Ectodermal cell (in vitro differentiated cells): ENCODE measurements at regions not wholly inside any gene's neighbourhood (a gene's known extent, or its start where the extent isn't known, plus 50 kb on each side); places are given as distances from the start of the nearest gene placed in this dataset.

ENCODE experiments used
- H3K27ac ChIP-seq: 2 replicates; pipeline ENCODE4 v1.7.0; 2013; ENCODE audit warnings: mild to moderate bottlenecking, low read depth, low read length; ENCODE audit not compliant: insufficient read depth, poor library complexity, severe bottlenecking
- H3K27me3 ChIP-seq: 2 replicates; pipeline ENCODE4 v1.7.0; 2013; ENCODE audit warnings: mild to moderate bottlenecking, low read length; ENCODE audit not compliant: insufficient read depth, control insufficient read depth, poor library complexity, severe bottlenecking
- H3K36me3 ChIP-seq: one replicate; pipeline ENCODE4 v1.7.0; 2013; ENCODE audit warnings: low read length; ENCODE audit not compliant: control insufficient read depth, insufficient read depth
- H3K4me1 ChIP-seq: one replicate; pipeline ENCODE4 v1.7.0; 2013; ENCODE audit warnings: low read length; ENCODE audit not compliant: control insufficient read depth, insufficient read depth
- H3K4me3 ChIP-seq: 2 replicates; pipeline ENCODE4 v1.7.0; 2013; ENCODE audit warnings: low read depth, low read length, control low read depth; ENCODE audit not compliant: insufficient read depth
- H3K9me3 ChIP-seq: 2 replicates; pipeline ENCODE4 v1.7.0; 2013; ENCODE audit warnings: mild to moderate bottlenecking, low read length, moderate library complexity; ENCODE audit not compliant: control insufficient read depth
- WGBS, 2 experiments: methylation state at CpG; one replicate each; pipeline ENCODE4 v1.1.7; 2013; ENCODE audit warnings: missing lambda C conversion rate in 2 of 2; 5-methylcytosine and 5-hydroxymethylcytosine counted together

DNA sequence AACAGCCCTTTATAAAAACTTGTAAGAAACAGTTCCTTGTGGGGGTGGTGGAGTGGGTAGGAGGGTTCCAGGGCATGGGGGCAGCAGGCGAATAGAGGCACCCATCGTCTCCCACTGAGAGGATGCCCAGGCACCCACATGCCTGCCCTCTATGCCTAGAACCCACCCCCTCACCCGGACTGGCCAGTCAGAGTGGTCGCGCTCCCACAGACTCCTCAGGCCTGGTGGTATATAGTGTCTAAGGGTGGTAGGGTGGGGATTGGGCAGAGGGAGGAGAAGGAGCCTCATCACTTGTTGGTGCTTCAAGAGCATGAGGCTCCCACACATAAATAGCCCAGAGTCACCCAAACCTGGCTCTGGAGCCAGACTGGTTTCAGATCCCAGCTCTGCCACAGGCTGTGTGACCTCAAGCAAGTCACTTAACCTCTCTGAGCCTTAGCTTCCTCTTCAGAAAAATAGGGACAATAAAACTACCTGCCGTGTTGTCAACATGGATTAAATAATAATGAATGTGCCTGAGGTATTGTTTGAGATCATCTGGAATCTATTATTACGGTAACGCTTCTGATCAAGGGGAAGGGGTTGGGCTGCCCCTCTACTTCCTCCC lies 262.1 kb downstream of the UACA start:
- Histone ChIP-seq H3K9me3 (no peaks in the 10 kb centered on the region), H3K4me1 (peaks cover 28% of the 10 kb centered on the region), H3K27ac (no peak overlapping the region), H3K36me3 (no peaks in the 10 kb centered on the region), H3K27me3 (no peaks in the 10 kb centered on the region), H3K4me3 (no peak overlapping the region)
- 97% methylated on average over 8 of the region's 8 CpGs for WGBS, 2 experiments

GRCh38 chr15:70499791-70500190 lies 263.6 kb downstream of the UACA start:
- Histone ChIP-seq H3K4me1 (peaks cover 22% of the 10 kb centered on the region), H3K36me3 (no peaks in the 10 kb centered on the region), H3K27me3 (no peaks in the 10 kb centered on the region), H3K9me3 (no peaks in the 10 kb centered on the region), H3K27ac (no peak overlapping the region), H3K4me3 (no peak overlapping the region)
- 82 to 94% methylated on average over 4 of the region's 4 CpGs for WGBS, 2 experiments

DNA sequence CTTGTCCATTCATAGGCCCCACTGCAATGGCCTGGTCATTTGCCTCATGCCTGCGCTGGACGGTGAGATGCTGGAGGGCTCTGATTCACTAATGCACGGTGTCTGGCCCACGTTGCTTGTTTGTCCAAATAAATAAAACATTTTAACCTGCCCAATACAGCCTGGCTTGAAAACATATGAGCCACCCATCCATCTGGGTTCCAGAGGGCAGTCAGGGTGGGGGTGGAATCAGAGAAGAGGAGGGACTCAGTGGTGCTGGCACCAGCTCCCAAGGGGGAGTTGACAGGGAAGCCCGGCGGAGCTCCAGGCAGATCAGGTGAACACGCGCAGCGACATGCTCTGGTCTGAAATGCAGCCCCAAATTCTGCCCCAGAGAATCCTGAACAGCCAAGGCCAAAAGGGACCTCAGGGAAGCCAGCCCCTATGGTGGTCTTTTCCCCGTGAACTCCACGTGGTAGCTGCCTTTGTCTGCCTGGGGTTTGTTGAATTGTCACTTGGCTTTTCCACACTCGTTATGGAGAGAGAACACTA lies 265.2 kb downstream of the UACA start:
- Histone ChIP-seq H3K27ac (no peak overlapping the region), H3K27me3 (no peaks in the 10 kb centered on the region), H3K4me1 (peaks cover 13% of the 10 kb centered on the region), H3K4me3 (no peak overlapping the region), H3K9me3 (no peaks in the 10 kb centered on the region), H3K36me3 (no peaks in the 10 kb centered on the region)
- WGBS, 2 experiments, result 95% methylated on average over 12 of the region's 12 CpGs

DNA sequence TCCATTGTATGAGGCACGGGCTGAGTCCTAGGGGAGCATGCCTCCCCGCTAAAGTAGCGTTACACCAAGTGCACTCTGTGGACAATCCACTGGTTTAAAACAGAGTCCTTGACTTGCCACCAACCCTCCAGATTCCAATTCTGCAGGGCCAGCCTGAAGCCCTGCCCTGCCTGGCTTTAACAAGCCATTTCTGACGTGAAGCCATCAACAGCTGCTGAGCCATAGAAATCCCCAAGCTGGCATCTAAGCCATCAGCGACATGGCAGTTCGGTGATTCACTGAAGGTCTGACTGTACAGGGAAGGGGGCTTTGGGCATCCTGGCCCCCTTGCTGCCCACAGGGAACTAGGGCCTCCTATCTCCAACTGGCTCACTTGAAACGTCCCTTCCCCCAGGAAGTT lies 265.7 kb downstream of the UACA start:
- no peak overlapping the region for H3K4me3 ChIP-seq
- no peaks in the 10 kb centered on the region for H3K36me3 ChIP-seq
- peaks cover 15% of the 10 kb centered on the region for H3K4me1 ChIP-seq
- WGBS, 2 experiments, result 89% methylated on average over 7 of the region's 7 CpGs
- H3K27ac ChIP-seq, result no peak overlapping the region
- no peaks in the 10 kb centered on the region for H3K9me3 ChIP-seq
- no peaks in the 10 kb centered on the region for H3K27me3 ChIP-seq

DNA sequence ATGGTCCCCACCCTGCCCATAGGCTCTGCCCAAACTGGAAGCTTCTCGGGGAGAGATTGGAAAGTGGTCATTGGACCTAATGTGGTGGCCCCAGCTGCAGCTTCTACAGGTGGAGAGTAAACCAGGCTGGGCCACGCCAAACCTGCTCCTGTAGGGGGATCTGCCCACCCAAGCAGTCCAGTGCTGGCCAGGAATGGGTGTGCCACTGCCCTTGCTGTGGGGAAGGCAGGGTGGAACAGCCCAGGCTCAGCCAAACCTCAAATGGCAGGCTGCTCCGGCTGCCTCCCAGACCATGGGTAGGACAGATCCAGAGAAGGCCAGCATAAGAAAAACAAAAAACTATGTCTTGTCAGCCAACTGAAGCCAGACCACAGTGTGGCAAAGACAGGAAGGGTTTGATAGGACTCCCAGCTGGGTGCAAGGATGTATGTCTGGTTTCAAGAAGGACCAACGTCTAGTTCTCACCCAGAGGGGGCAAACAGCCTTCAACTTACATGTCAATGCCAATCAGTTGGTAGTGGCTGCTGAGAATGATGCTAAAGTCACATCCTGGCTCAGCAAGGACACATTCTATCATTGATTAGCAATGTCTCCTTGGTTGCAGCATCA lies 267.3 kb downstream of the UACA start:
- H3K27me3 ChIP-seq, result no peaks in the 10 kb centered on the region
- no peak overlapping the region for H3K27ac ChIP-seq
- H3K4me1 ChIP-seq, result peaks cover 21% of the 10 kb centered on the region
- no peaks in the 10 kb centered on the region for H3K36me3 ChIP-seq
- no peak overlapping the region for H3K4me3 ChIP-seq
- WGBS, 2 experiments, result 94 to 97% methylated on average over 4 of the region's 4 CpGs
- no peaks in the 10 kb centered on the region for H3K9me3 ChIP-seq

- Histone ChIP-seq H3K36me3 (no peaks in the 10 kb centered on the region), H3K4me1 (peaks cover 21% of the 10 kb centered on the region), H3K9me3 (no peaks in the 10 kb centered on the region), H3K27ac (peak overlapping the region; percentile 50), H3K27me3 (no peaks in the 10 kb centered on the region), H3K4me3 (no peak overlapping the region)
- 50 to 52% methylated on average over 8 of the region's 8 CpGs for WGBS, 2 experiments
Measured at GRCh38 chr15:70494852-70495571, 268.3 kb downstream of the UACA start.

- Histone ChIP-seq H3K27ac (peak overlapping the region; percentile 50), H3K36me3 (no peaks in the 10 kb centered on the region), H3K27me3 (no peaks in the 10 kb centered on the region), H3K4me1 (peaks cover 21% of the 10 kb centered on the region), H3K9me3 (no peaks in the 10 kb centered on the region), H3K4me3 (no peak overlapping the region)
- WGBS, 2 experiments, result 86 to 90% methylated on average over 4 of the region's 4 CpGs
Measured at GRCh38 chr15:70494517-70494851, 268.9 kb downstream of the UACA start.

GRCh38 chr15:70493787-70494516 lies 269.4 kb downstream of the UACA start:
- Histone ChIP-seq H3K27ac (no peak overlapping the region), H3K36me3 (no peaks in the 10 kb centered on the region), H3K4me3 (no peak overlapping the region), H3K9me3 (no peaks in the 10 kb centered on the region), H3K27me3 (no peaks in the 10 kb centered on the region), H3K4me1 (peaks cover 21% of the 10 kb centered on the region)
- WGBS, 2 experiments, result 91 to 97% methylated on average over 13 of the region's 13 CpGs

DNA sequence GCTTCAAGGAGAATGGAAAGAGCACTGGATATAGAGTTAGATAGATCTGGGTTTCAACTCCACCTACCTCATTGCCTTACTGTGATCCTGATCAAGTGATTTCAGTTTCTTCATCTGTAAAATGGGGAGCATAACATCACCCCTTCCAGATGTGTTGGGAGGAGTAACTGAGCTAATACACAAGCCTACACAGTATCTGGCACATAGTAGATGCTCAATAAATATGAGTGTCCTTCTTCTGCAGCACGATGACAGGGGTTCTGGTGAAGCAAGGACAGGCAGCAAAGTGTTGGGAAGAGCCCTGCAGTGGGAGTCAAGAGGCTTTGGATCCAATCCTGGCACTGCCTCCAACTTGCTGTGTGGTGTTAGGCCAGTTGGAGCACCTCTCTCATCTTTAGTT lies 270.0 kb downstream of the UACA start:
- Histone ChIP-seq H3K4me3 (no peak overlapping the region), H3K4me1 (peaks cover 21% of the 10 kb centered on the region), H3K9me3 (no peaks in the 10 kb centered on the region), H3K36me3 (no peaks in the 10 kb centered on the region), H3K27me3 (no peaks in the 10 kb centered on the region), H3K27ac (no peak overlapping the region)
- WGBS, 2 experiments, result 96 to 100% methylated on average over 1 of the region's 1 CpG
